ENCODE measurements at regions not wholly inside any gene's neighbourhood (a gene's known extent, or its start where the extent isn't known, plus 50 kb on each side); places are given as distances from the start of the nearest gene placed in this dataset.

- FAIRE-seq, result no peak
These were observed 51.7 kb upstream of the OTUD4 start for GRCh38 chr4:145231906-145232700.

- no peak for FAIRE-seq
These were observed 50.3 kb upstream of the OTUD4 start for GRCh38 chr4:145230726-145231125.
